Tibial nerve (tissue), 4 donors: ENCODE measurements at regions not wholly inside any gene's neighbourhood (a gene's known extent, or its start where the extent isn't known, plus 50 kb on each side); places are given as distances from the start of the nearest gene placed in this dataset.

Source experiments
- DNase-seq, 2 donors: peaks; one replicate each; pipeline ENCODE4 v3.0.0-alpha.2; 2019; ENCODE audit warnings: low spot score in 2 of 2
- H3K27ac ChIP-seq, 4 donors: fragments of 200-600 bp; sonication (generic) in 3 of 4; one replicate each; pipeline ENCODE4 v1.5.1; 2017 to 2019; ENCODE audit warnings: mild to moderate bottlenecking in 1 of 4
- H3K27me3 ChIP-seq, 2 donors: fragments of 200-600 bp; sonication (generic) in 1 of 2; one replicate each; pipeline versions ENCODE4 v1.5.1 to v1.6.0; 2017 to 2019
- H3K36me3 ChIP-seq, 3 donors: fragments of 200-600 bp; sonication (generic); one replicate each; pipeline ENCODE4 v1.5.1; 2018 to 2019
- H3K4me1 ChIP-seq, 4 donors: fragments of 200-600 bp; sonication (generic) in 3 of 4; one replicate each; pipeline ENCODE4 v1.5.1; 2017 to 2019
- H3K4me3 ChIP-seq, 4 donors: fragments of 200-600 bp; sonication (generic) in 3 of 4; one replicate each; pipeline ENCODE4 v1.5.1; 2017 to 2019; ENCODE audit warnings: mild to moderate bottlenecking in 1 of 4, moderate library complexity in 1 of 4
- H3K9me3 ChIP-seq, 4 donors: fragments of 200-600 bp; sonication (generic) in 3 of 4; one replicate each; pipeline ENCODE4 v1.5.1; 2017 to 2019
- EP300 ChIP-seq, 2 donors: sonication (generic); formaldehyde crosslinking; IDR thresholded peaks; one replicate each; pipeline ENCODE4 v1.6.1; 2017; ENCODE audit warnings: antibody characterized with exemption in 2 of 2, mild to moderate bottlenecking in 1 of 2
- POLR2A ChIP-seq, 2 donors: fragments of 450-650 bp; IDR thresholded peaks; one replicate each; pipeline ENCODE4 v1.6.1; 2017; ENCODE audit warnings: antibody characterized with exemption in 2 of 2, mild to moderate bottlenecking in 2 of 2, moderate library complexity in 2 of 2
- WGBS, 2 donors: methylation state at CpG; one replicate each; pipeline ENCODE4 v1.1.5; 2018; 5-methylcytosine and 5-hydroxymethylcytosine counted together
- TF ChIP-seq, protein P1 (sequence below), 5 experiments: fragments of 200-600 bp in 3 of 5; fragments of 450-650 bp in 2 of 5; sonication (generic) in 3 of 5; IDR thresholded peaks; one replicate each; pipeline ENCODE4 v1.5.1; 2016 to 2019; ENCODE audit warnings: antibody characterized with exemption in 5 of 5, mild to moderate bottlenecking in 3 of 5, moderate library complexity in 2 of 5

DNA sequence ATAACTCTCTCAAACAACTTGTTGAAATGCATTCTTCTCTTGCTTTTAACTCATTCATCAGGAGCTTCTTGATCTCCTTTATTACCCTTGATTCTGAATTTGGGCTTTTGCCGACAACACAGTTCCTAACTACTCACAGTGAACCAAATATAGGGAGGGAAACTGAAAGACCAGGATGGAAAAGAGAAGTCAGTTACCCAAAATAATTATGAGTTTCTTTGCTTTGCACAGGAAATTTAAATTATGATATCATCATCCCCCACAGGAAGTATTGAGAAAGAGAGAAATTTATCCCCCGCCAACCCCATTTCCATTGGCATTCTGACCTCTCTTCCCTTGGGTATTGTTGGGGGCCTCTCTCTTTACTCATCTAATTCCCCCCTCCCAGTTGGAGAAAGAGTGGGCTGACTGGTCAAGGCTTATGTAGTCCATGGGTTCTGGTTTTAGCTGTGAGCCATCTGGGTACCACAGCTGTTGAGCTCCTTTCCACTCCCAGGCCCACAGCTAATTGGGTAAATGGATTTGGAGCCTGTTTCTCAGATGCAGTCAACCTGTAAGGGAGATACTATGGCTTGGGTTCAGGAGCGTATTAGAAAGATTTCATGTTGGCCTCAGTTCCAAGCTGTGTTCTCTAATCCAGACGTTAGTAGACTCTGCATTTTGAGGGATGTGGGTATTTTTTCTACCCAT is 109.0 kb downstream of the FZD1 start:
- H3K4me1 ChIP-seq: no peaks in the 10 kb centered on the region
- no peak for DNase-seq
- 59 to 61% methylated on average over 4 of the region's 4 CpGs for WGBS, 2 donors
- no peaks in the 10 kb centered on the region for H3K36me3 ChIP-seq
- no peak overlapping the region for H3K4me3 ChIP-seq
- TF ChIP-seq, protein P1, sequence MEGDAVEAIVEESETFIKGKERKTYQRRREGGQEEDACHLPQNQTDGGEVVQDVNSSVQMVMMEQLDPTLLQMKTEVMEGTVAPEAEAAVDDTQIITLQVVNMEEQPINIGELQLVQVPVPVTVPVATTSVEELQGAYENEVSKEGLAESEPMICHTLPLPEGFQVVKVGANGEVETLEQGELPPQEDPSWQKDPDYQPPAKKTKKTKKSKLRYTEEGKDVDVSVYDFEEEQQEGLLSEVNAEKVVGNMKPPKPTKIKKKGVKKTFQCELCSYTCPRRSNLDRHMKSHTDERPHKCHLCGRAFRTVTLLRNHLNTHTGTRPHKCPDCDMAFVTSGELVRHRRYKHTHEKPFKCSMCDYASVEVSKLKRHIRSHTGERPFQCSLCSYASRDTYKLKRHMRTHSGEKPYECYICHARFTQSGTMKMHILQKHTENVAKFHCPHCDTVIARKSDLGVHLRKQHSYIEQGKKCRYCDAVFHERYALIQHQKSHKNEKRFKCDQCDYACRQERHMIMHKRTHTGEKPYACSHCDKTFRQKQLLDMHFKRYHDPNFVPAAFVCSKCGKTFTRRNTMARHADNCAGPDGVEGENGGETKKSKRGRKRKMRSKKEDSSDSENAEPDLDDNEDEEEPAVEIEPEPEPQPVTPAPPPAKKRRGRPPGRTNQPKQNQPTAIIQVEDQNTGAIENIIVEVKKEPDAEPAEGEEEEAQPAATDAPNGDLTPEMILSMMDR (IDR thresholded peaks at IDR 0.05): no peak
- no peak for TF ChIP-seq POLR2A (IDR thresholded peaks at IDR 0.05)
- TF ChIP-seq EP300 (IDR thresholded peaks at IDR 0.05): no peak
- H3K27ac ChIP-seq: no peak overlapping the region
- no peaks in the 10 kb centered on the region for H3K27me3 ChIP-seq
- H3K9me3 ChIP-seq: no peaks in the 10 kb centered on the region

DNA sequence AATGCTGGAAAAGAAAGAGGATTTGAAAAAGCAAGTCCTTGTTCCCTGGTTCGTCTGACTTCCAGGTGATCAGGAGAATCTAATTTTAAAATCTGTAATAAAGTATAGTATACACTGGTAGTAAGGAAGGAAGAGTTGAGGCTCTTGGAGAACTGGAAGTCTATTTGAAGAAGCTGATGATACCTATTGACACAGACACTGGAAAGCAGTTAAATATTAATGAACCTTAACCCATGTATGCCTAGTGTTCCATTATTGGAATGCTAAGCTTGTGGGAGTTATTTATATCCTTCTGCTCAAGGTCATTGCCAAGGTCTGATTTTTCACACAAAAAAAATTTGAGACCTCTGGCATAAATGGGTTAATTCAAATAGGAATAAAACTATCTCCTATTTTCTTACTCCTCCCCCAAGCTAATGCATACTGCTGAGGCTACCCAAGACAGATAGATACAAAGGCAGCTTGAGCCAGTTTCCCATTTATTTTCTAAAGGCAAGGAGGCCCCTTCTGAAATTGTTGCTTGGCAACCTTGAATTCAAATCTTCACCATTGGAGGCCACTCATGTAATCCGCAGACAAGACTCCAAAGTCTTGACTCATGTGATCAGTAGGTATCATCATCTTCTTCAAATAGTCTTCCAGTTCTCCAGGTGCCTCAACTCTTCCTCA is 110.2 kb downstream of the FZD1 start:
- 89 to 95% methylated on average over 2 of the region's 2 CpGs for WGBS, 2 donors
- no peaks in the 10 kb centered on the region for H3K4me1 ChIP-seq
- no peaks in the 10 kb centered on the region for H3K9me3 ChIP-seq
- H3K27ac ChIP-seq: no peak overlapping the region
- no peak for DNase-seq
- no peak overlapping the region for H3K4me3 ChIP-seq
- no peaks in the 10 kb centered on the region for H3K27me3 ChIP-seq
- TF ChIP-seq, protein P1 (IDR thresholded peaks at IDR 0.05): no peak
- TF ChIP-seq EP300 (IDR thresholded peaks at IDR 0.05) (no peak), POLR2A (IDR thresholded peaks at IDR 0.05) (no peak)
- H3K36me3 ChIP-seq: no peaks in the 10 kb centered on the region

DNA sequence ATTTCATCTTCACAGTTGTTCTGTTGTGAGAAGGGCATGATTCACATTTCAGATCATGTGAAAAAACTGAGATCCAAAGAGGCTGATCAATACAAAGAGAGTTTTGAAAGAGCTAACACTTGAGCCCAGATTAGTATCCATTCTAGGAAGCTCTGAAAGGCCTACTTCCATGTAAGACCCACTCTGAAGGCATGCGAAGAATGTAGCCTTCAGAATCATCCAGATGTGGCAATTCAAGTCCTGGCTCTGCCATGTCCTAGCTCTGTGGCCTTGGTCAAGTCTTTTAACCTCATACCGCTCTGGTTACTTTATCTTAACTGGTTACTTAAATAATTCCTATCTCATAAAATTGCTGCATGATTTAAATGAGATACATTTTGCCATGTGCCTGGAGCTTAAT is 111.1 kb downstream of the FZD1 start:
- no peak overlapping the region for H3K4me3 ChIP-seq
- WGBS, 2 donors: 92 to 95% methylated on average over 2 of the region's 2 CpGs
- TF ChIP-seq, protein P1 (IDR thresholded peaks at IDR 0.05): no peak
- TF ChIP-seq EP300 (IDR thresholded peaks at IDR 0.05): no peak
- TF ChIP-seq POLR2A (IDR thresholded peaks at IDR 0.05): no peak
- H3K27me3 ChIP-seq: no peaks in the 10 kb centered on the region
- no peaks in the 10 kb centered on the region for H3K4me1 ChIP-seq
- H3K36me3 ChIP-seq: no peaks in the 10 kb centered on the region
- no peak for DNase-seq
- no peaks in the 10 kb centered on the region for H3K9me3 ChIP-seq
- H3K27ac ChIP-seq: no peak overlapping the region

DNA sequence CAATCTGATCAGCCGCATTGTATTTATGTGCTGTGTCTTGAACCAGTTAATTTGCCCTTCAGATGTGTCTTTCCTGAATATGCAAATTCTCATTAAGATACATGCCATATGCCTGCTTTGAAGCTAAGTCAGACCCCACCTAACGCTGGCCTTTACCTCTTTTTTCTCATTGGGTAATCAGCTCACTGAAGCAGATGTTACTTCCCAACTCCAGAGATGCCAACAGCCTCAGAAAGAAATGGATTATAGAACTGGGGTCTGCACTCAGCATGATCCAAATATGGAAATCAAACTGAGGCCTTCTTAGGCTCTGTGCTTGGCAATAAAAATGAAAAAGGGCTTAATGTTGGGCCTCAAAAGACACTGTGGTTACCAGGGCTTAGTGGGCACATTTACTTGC is 113.9 kb downstream of the FZD1 start:
- no peaks in the 10 kb centered on the region for H3K9me3 ChIP-seq
- no peak for TF ChIP-seq POLR2A (IDR thresholded peaks at IDR 0.05)
- TF ChIP-seq, protein P1 (IDR thresholded peaks at IDR 0.05): no peak
- TF ChIP-seq EP300 (IDR thresholded peaks at IDR 0.05): no peak
- 94 to 98% methylated on average over 2 of the region's 2 CpGs for WGBS, 2 donors

DNA sequence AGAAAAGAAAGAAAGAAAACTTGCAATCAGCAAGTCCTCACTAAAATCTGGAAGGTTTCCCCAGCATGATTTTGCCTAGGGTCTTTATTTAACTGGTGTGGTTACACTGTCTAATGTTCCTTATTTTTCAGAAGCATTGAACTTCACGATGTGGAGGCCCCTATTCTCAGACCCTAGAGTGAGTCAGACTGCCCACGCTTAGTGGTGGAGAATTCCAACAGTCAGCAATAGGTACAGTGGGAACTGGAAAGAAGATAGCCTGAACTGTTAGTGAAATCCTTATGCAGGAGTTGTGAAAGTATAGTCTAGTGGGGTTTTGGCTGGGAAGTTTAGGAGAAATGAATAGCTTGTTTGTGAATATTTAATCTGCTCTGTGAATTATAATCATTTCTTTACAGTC is 115.0 kb downstream of the FZD1 start:
- TF ChIP-seq, protein P1 (IDR thresholded peaks at IDR 0.05): no peak
- TF ChIP-seq EP300 (IDR thresholded peaks at IDR 0.05) (no peak), POLR2A (IDR thresholded peaks at IDR 0.05) (no peak)

More for the DNA sequence above, 113.9 kb downstream of the FZD1 start:
- Histone ChIP-seq H3K27ac (no peak overlapping the region), H3K4me3 (no peak overlapping the region), H3K4me1 (no peaks in the 10 kb centered on the region), H3K36me3 (no peaks in the 10 kb centered on the region), H3K27me3 (no peaks in the 10 kb centered on the region)
- DNase-seq: no peak

More for the DNA sequence above, 115.0 kb downstream of the FZD1 start:
- H3K27me3 ChIP-seq: no peaks in the 10 kb centered on the region
- no peaks in the 10 kb centered on the region for H3K9me3 ChIP-seq
- H3K36me3 ChIP-seq: no peaks in the 10 kb centered on the region
- H3K4me3 ChIP-seq: no peak overlapping the region
- 44 to 46% methylated on average over 2 of the region's 2 CpGs for WGBS, 2 donors
- H3K4me1 ChIP-seq: no peaks in the 10 kb centered on the region
- no peak overlapping the region for H3K27ac ChIP-seq
- DNase-seq: no peak
